ENCODE measurements at regions not wholly inside any gene's neighbourhood (a gene's known extent, or its start where the extent isn't known, plus 50 kb on each side); places are given as distances from the start of the nearest gene placed in this dataset.

GRCh38 chr9:31854187-31854586 is 530.3 kb upstream of the ACO1 start (continued):
- no peak for TF ChIP-seq FOSL1 (IDR thresholded peaks at IDR 0.05; ENCODE audit: insufficient read depth, low read depth, low read length)
- no peak for TF ChIP-seq TAF1 (IDR thresholded peaks at IDR 0.05; ENCODE audit: low read depth, low read length)
- no peak for TF ChIP-seq SIRT6 (IDR thresholded peaks at IDR 0.05; ENCODE audit: low read length)
